Type B pancreatic cell (in vitro differentiated cells): ENCODE measurements at regions not wholly inside any gene's neighbourhood (a gene's known extent, or its start where the extent isn't known, plus 50 kb on each side); places are given as distances from the start of the nearest gene placed in this dataset.

ENCODE experiments used
- DNase-seq: peaks from one replicate; pipeline ENCODE4 v3.0.0; 2021; ENCODE audit warnings: mixed read lengths; ENCODE audit not compliant: unreplicated experiment; ENCODE audit errors: extremely low spot score
- H3K27ac Mint-ChIP-seq: 2 replicates; pipeline ENCODE4 v1.8.0; 2021; ENCODE audit warnings: mild to moderate bottlenecking, mixed read lengths
- H3K27me3 Mint-ChIP-seq: 2 replicates; pipeline ENCODE4 v1.8.0; 2021; ENCODE audit warnings: mixed read lengths
- H3K36me3 Mint-ChIP-seq: 2 replicates; pipeline ENCODE4 v1.8.0; 2021; ENCODE audit warnings: mixed read lengths
- H3K4me1 Mint-ChIP-seq: one replicate; pipeline ENCODE4 v1.8.0; 2021; ENCODE audit warnings: mixed read lengths; ENCODE audit not compliant: unreplicated experiment
- H3K4me3 Mint-ChIP-seq: 2 replicates; pipeline ENCODE4 v1.8.0; 2021; ENCODE audit warnings: mild to moderate bottlenecking, mixed read lengths
- H3K9me3 Mint-ChIP-seq: 2 replicates; pipeline ENCODE4 v1.8.0; 2021; ENCODE audit warnings: mixed read lengths
- TF ChIP-seq, protein P1 (sequence below): fragments of 200-600 bp; sonication (generic); conservative IDR thresholded peaks from 2 replicates; pipeline ENCODE4 v1.5.0; 2021; ENCODE audit warnings: antibody characterized with exemption, mild to moderate bottlenecking

DNA sequence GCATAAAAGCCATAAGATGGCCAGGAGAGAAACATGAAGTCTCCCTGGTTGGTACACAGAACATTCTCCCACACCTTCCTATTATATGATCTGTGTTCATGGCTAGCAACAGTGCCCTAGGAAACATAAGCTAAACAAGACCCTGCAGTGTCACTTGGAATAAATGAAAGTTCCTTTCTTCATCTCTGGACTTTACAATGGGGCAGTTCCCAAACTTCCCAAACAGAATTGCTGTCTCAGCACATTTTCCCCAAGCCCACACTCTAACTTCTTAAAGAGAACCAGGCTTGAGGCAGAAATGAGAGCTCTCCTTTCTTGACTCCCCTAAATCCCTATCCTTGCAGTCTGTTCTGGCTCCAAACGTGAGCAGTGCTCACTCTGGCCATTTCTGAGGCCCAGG, 173.2 kb upstream of the CREB1 start:
- Mint-ChIP-seq H3K27me3 (no peaks in the 10 kb centered on the region), H3K4me3 (no peak overlapping the region), H3K9me3 (no peaks in the 10 kb centered on the region), H3K27ac (no peak overlapping the region), H3K4me1 (peaks cover 7% of the 10 kb centered on the region), H3K36me3 (no peaks in the 10 kb centered on the region)
- TF ChIP-seq, protein P1, sequence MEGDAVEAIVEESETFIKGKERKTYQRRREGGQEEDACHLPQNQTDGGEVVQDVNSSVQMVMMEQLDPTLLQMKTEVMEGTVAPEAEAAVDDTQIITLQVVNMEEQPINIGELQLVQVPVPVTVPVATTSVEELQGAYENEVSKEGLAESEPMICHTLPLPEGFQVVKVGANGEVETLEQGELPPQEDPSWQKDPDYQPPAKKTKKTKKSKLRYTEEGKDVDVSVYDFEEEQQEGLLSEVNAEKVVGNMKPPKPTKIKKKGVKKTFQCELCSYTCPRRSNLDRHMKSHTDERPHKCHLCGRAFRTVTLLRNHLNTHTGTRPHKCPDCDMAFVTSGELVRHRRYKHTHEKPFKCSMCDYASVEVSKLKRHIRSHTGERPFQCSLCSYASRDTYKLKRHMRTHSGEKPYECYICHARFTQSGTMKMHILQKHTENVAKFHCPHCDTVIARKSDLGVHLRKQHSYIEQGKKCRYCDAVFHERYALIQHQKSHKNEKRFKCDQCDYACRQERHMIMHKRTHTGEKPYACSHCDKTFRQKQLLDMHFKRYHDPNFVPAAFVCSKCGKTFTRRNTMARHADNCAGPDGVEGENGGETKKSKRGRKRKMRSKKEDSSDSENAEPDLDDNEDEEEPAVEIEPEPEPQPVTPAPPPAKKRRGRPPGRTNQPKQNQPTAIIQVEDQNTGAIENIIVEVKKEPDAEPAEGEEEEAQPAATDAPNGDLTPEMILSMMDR: no peak
- no peak for DNase-seq

DNA sequence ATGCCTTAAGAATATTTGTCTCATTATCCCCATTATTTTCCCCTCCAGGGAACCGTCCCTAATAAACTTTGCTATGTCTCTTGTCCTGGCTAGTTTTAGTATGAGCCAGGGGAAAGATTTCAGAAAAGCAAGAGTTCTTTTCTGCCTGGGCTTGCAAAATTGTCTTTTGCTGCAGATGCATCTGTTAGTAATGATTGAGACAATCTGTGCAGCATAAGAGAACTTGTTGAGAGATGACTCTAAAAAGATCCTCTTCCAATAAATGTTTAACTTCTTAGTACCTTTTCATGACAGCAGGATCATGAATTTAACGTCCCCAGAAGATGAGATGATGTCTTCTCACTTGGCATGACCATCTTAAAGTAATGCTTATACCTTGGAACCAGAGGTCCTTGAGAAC, 172.5 kb upstream of the CREB1 start:
- no peak for DNase-seq
- TF ChIP-seq, protein P1: no peak
- H3K27me3 Mint-ChIP-seq: no peaks in the 10 kb centered on the region
- peaks cover 7% of the 10 kb centered on the region for H3K4me1 Mint-ChIP-seq
- H3K36me3 Mint-ChIP-seq: no peaks in the 10 kb centered on the region
- no peak overlapping the region for H3K4me3 Mint-ChIP-seq
- no peaks in the 10 kb centered on the region for H3K9me3 Mint-ChIP-seq
- H3K27ac Mint-ChIP-seq: no peak overlapping the region

DNA sequence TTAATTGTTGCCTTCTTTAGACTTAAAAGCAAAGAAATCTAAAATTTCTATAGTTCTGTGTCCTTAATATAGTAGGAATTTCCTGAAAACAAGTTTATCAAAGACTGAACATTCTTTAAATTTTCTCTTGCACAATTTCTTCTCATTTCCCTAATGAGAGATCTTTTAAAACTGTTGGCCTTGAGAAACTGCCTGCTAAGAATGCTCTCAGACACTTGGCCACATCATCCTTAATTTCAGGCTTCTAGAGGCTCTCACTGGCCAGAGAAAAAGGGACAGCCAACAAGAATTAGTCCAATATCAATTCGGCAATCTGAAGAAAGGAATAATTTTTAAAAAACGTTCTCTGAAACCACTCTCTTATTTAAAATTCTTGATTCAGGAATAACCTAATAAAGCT, 167.0 kb upstream of the CREB1 start:
- no peak for DNase-seq
- no peak overlapping the region for H3K4me3 Mint-ChIP-seq
- H3K27ac Mint-ChIP-seq: no peak overlapping the region
- no peaks in the 10 kb centered on the region for H3K27me3 Mint-ChIP-seq
- no peaks in the 10 kb centered on the region for H3K9me3 Mint-ChIP-seq
- no peaks in the 10 kb centered on the region for H3K4me1 Mint-ChIP-seq
- TF ChIP-seq, protein P1: no peak
- no peaks in the 10 kb centered on the region for H3K36me3 Mint-ChIP-seq

DNA sequence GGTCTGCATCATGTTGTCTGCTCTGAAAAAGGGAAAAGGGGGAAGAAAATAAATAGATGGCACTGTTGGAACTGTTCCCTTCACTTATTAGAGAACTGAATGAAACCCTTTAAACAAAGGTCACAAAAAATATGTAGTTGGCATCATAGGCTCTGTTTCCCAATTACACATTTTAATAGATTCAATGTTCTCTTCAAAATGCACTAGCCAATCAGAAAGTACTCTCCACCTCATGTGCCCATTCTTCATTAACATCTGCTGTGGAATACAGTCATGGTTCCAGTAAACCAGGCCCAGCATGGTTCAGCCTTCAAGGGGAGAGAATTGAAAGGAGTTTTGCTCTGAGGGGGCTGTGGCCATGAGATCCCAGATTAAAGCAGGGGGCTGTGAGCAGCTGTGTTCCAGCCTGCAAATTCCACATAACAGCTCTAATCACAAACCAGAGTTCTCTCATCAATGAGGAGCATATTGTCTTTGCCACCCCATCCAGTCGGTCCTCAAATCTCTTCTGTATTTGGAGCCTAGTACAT, 165.9 kb upstream of the CREB1 start:
- Mint-ChIP-seq H3K9me3 (no peaks in the 10 kb centered on the region), H3K27ac (no peak overlapping the region), H3K36me3 (no peaks in the 10 kb centered on the region), H3K4me1 (peaks cover 6% of the 10 kb centered on the region), H3K27me3 (no peaks in the 10 kb centered on the region), H3K4me3 (no peak overlapping the region)
- TF ChIP-seq, protein P1: no peak
- DNase-seq: no peak

DNA sequence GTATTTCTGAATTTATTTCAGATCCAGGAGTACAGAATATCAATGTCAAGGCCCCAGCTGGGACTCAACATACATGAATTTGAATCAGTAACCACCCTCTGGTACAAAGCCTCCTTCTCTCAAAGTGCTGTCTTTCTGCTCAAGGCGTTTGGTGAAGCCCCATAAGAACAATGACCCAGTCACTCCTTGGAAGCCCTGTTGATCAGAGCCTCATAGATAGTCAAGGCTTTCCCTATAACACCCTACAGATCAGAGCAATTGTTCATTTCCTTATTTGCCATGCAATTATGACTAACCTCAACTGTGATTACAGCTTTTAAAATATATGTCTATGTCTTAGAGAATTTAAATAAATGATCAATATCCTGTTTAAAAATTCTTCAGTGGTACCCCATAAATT, 159.1 kb upstream of the CREB1 start:
- no peak for DNase-seq
- Mint-ChIP-seq H3K4me1 (peaks cover 6% of the 10 kb centered on the region), H3K9me3 (no peaks in the 10 kb centered on the region), H3K27me3 (no peaks in the 10 kb centered on the region), H3K4me3 (no peak overlapping the region), H3K27ac (no peak overlapping the region), H3K36me3 (no peaks in the 10 kb centered on the region)
- TF ChIP-seq, protein P1: no peak

DNA sequence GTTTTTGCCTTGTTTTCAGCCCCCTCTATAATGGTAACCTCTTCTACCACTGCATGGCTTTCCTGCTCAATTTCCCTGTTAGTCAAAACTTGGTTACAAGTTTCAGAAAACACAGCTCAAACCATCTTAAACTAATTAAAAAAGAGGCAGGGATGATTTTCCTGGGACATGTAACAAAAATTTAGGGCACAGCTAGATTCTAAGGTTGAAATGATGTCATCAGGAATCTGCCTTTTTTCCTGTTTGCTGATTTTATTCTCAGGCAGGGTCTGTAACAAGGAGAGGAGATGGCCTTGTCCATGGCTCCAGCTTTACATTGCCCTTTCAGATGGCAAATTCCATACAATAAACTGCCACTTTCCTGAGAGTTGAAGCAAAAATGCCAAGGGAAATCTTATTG, 157.9 kb upstream of the CREB1 start:
- no peak for DNase-seq
- no peaks in the 10 kb centered on the region for H3K27me3 Mint-ChIP-seq
- H3K36me3 Mint-ChIP-seq: no peaks in the 10 kb centered on the region
- no peak overlapping the region for H3K4me3 Mint-ChIP-seq
- H3K4me1 Mint-ChIP-seq: peaks cover 6% of the 10 kb centered on the region
- peaks cover 4% of the 10 kb centered on the region for H3K9me3 Mint-ChIP-seq
- H3K27ac Mint-ChIP-seq: no peak overlapping the region
- TF ChIP-seq, protein P1: no peak
